ENCODE measurements at regions not wholly inside any gene's neighbourhood (a gene's known extent, or its start where the extent isn't known, plus 50 kb on each side); places are given as distances from the start of the nearest gene placed in this dataset.
"Not testable (repeated sequence)": the region's sequence is repeated elsewhere in the genome, so short reads cannot be mapped to it uniquely, and the experiment has no call there.

- BruUV-seq (replicated peaks), result no TSS peak
- no peak for DNase-seq
- CTCF ChIA-PET, result no interaction called here
- Mint-ChIP-seq H3K36me3 (ENCODE audit: insufficient read depth, unreplicated experiment) (no peaks in the 10 kb centered on the region), H3K4me3 (ENCODE audit: unreplicated experiment) (no peak overlapping the region), H3K9me3 (ENCODE audit: unreplicated experiment) (no peaks in the 10 kb centered on the region), H3K27me3 (ENCODE audit: insufficient read depth, unreplicated experiment) (peaks cover 4% of the 10 kb centered on the region), H3K27ac (ENCODE audit: unreplicated experiment) (no peak overlapping the region), H3K4me1 (ENCODE audit: low read depth, unreplicated experiment) (no peaks in the 10 kb centered on the region)
- no peaks in the 10 kb centered on the region for H3K27me3 ChIP-seq (replicated peaks; ENCODE audit: control insufficient read depth, insufficient read depth, low read length)
- H3K4me1 ChIP-seq, result no peaks in the 10 kb centered on the region
- POLR2A ChIA-PET, result no interaction called here
- TF ChIP-seq CTCF (IDR thresholded peaks at IDR 0.05; ENCODE audit: insufficient read depth in 1 of 2, low read depth in 1 of 2, low read length in 1 of 2, severe bottlenecking in 1 of 2, unreplicated experiment in 1 of 2), result no peak
- no peaks in the 10 kb centered on the region for H3K36me3 ChIP-seq (ENCODE audit: control insufficient read depth, insufficient read depth, low read length)
- no peak overlapping the region for H3K4me3 ChIP-seq (ENCODE audit: low read depth, low read length)
- intact Hi-C loops (cut with micrococcal nuclease; ENCODE audit: unreplicated experiment), result no loop called here
- no peaks in the 10 kb centered on the region; the same call in 1 of the 2 replicates for H3K9me3 ChIP-seq
Measured at GRCh38 chr20:4318891-4319290, 69.8 kb upstream of the ADRA1D start.

GRCh38 chr20:4310616-4311015 lies 61.5 kb upstream of the ADRA1D start:
- POLR2A ChIA-PET, CTCF ChIA-PET: not testable (repeated sequence)

GRCh38 chr20:4306206-4306605 lies 57.1 kb upstream of the ADRA1D start:
- Mint-ChIP-seq H3K4me3 (ENCODE audit: unreplicated experiment) (no peak overlapping the region), H3K27ac (ENCODE audit: unreplicated experiment) (no peak overlapping the region), H3K27me3 (ENCODE audit: insufficient read depth, unreplicated experiment) (no peaks in the 10 kb centered on the region), H3K36me3 (ENCODE audit: insufficient read depth, unreplicated experiment) (no peaks in the 10 kb centered on the region), H3K4me1 (ENCODE audit: low read depth, unreplicated experiment) (no peaks in the 10 kb centered on the region), H3K9me3 (ENCODE audit: unreplicated experiment) (peaks cover 16% of the 10 kb centered on the region)
- Histone ChIP-seq H3K36me3 (ENCODE audit: control insufficient read depth, insufficient read depth, low read length) (no peaks in the 10 kb centered on the region; the same call in 1 of the 2 replicates), H3K4me3 (ENCODE audit: low read depth, low read length) (no peak overlapping the region), H3K4me1 (no peaks in the 10 kb centered on the region), H3K27me3 (replicated peaks; ENCODE audit: control insufficient read depth, insufficient read depth, low read length) (no peaks in the 10 kb centered on the region), H3K9me3 (no peaks in the 10 kb centered on the region; the same call in 1 of the 2 replicates)
- no peak for DNase-seq
- no peak for TF ChIP-seq CTCF (IDR thresholded peaks at IDR 0.05; ENCODE audit: insufficient read depth in 1 of 2, low read depth in 1 of 2, low read length in 1 of 2, severe bottlenecking in 1 of 2, unreplicated experiment in 1 of 2)
- BruUV-seq (replicated peaks), result no TSS peak
- CTCF ChIA-PET, result no interaction called here
- intact Hi-C loops (cut with micrococcal nuclease; ENCODE audit: unreplicated experiment), result no loop called here
- POLR2A ChIA-PET, result no interaction called here

More at GRCh38 chr20:4310616-4311015, 61.5 kb upstream of the ADRA1D start:
- DNase-seq; H3K4me1 ChIP-seq; H3K27me3 ChIP-seq (replicated peaks; ENCODE audit: control insufficient read depth, insufficient read depth, low read length); intact Hi-C loops (cut with micrococcal nuclease; ENCODE audit: unreplicated experiment); H3K9me3 ChIP-seq; BruUV-seq (replicated peaks); H3K27ac Mint-ChIP-seq (ENCODE audit: unreplicated experiment); H3K36me3 ChIP-seq (ENCODE audit: control insufficient read depth, insufficient read depth, low read length); H3K4me1 Mint-ChIP-seq (ENCODE audit: low read depth, unreplicated experiment); H3K4me3 Mint-ChIP-seq (ENCODE audit: unreplicated experiment); H3K27me3 Mint-ChIP-seq (ENCODE audit: insufficient read depth, unreplicated experiment); H3K36me3 Mint-ChIP-seq (ENCODE audit: insufficient read depth, unreplicated experiment); H3K4me3 ChIP-seq (ENCODE audit: low read depth, low read length): not testable (repeated sequence)
- H3K9me3 Mint-ChIP-seq (ENCODE audit: unreplicated experiment), result peaks cover 34% of the 10 kb centered on the region

GRCh38 chr20:4305091-4305490 lies 56.0 kb upstream of the ADRA1D start:
- no peak overlapping the region for H3K4me3 Mint-ChIP-seq (ENCODE audit: unreplicated experiment)
- POLR2A ChIA-PET, result no interaction called here

More at GRCh38 chr20:4305091-4305490, 56.0 kb upstream of the ADRA1D start:
- no peaks in the 10 kb centered on the region for H3K9me3 ChIP-seq
- no peaks in the 10 kb centered on the region for H3K4me1 ChIP-seq
- H3K27me3 Mint-ChIP-seq (ENCODE audit: insufficient read depth, unreplicated experiment), result no peaks in the 10 kb centered on the region
- H3K4me3 ChIP-seq (ENCODE audit: low read depth, low read length), result no peak overlapping the region
- BruUV-seq (replicated peaks), result no TSS peak
- H3K9me3 Mint-ChIP-seq (ENCODE audit: unreplicated experiment), result peaks cover 11% of the 10 kb centered on the region
- no peaks in the 10 kb centered on the region for H3K4me1 Mint-ChIP-seq (ENCODE audit: low read depth, unreplicated experiment)
- no peak for DNase-seq
- H3K36me3 ChIP-seq (ENCODE audit: control insufficient read depth, insufficient read depth, low read length), result no peaks in the 10 kb centered on the region
- CTCF ChIA-PET, result no interaction called here
- no peak for TF ChIP-seq CTCF (IDR thresholded peaks at IDR 0.05; ENCODE audit: insufficient read depth in 1 of 2, low read depth in 1 of 2, low read length in 1 of 2, severe bottlenecking in 1 of 2, unreplicated experiment in 1 of 2)
- intact Hi-C loops (cut with micrococcal nuclease; ENCODE audit: unreplicated experiment), result no loop called here
- H3K27ac Mint-ChIP-seq (ENCODE audit: unreplicated experiment), result no peak overlapping the region
- no peaks in the 10 kb centered on the region for H3K27me3 ChIP-seq (replicated peaks; ENCODE audit: control insufficient read depth, insufficient read depth, low read length)
- H3K36me3 Mint-ChIP-seq (ENCODE audit: insufficient read depth, unreplicated experiment), result no peaks in the 10 kb centered on the region

Measured in Caco-2 (cell line).